NCI-H774 (cell line): ENCODE measurements at regions not wholly inside any gene's neighbourhood (a gene's known extent, or its start where the extent isn't known, plus 50 kb on each side); places are given as distances from the start of the nearest gene placed in this dataset.
A peak's percentile ranks its signal among the peaks of the same experiment; 100 is the strongest.
"Not testable (repeated sequence)": the region's sequence is repeated elsewhere in the genome, so short reads cannot be mapped to it uniquely, and the experiment has no call there.

Experiments used
- DNase-seq: peaks from one replicate; lab custom pipeline; 2025; lab: John Stamatoyannopoulos, UW

- DNase-seq: no peak
These were observed 92.1 kb downstream of the MYCN start for GRCh38 chr2:16032282-16033031.

- DNase-seq: peak; percentile 4
These were observed 91.5 kb downstream of the MYCN start for GRCh38 chr2:16031848-16032159.

- no peak for DNase-seq
These were observed 90.9 kb downstream of the MYCN start for GRCh38 chr2:16031058-16031847.

GRCh38 chr2:16030206-16031057 is 90.1 kb downstream of the MYCN start:
- no peak for DNase-seq

GRCh38 chr2:16028644-16029043 is 88.3 kb downstream of the MYCN start:
- no peak for DNase-seq

GRCh38 chr2:16026816-16027501 is 86.6 kb downstream of the MYCN start:
- DNase-seq: no peak

GRCh38 chr2:16025876-16026640 is 85.7 kb downstream of the MYCN start:
- no peak for DNase-seq

- DNase-seq: no peak
These were observed 85.0 kb downstream of the MYCN start for GRCh38 chr2:16025211-16025875.

- not testable (repeated sequence) for DNase-seq
These were observed 84.3 kb downstream of the MYCN start for GRCh38 chr2:16024628-16025027.

GRCh38 chr2:16023506-16024360 is 83.4 kb downstream of the MYCN start:
- DNase-seq: no peak

- no peak for DNase-seq
These were observed 82.3 kb downstream of the MYCN start for GRCh38 chr2:16022548-16023240.

GRCh38 chr2:16021611-16022363 is 81.4 kb downstream of the MYCN start:
- no peak for DNase-seq

GRCh38 chr2:16020389-16021008 is 80.1 kb downstream of the MYCN start:
- DNase-seq: no peak

- no peak for DNase-seq
These were observed 79.4 kb downstream of the MYCN start for GRCh38 chr2:16019617-16020351.

- no peak for DNase-seq
These were observed 78.7 kb downstream of the MYCN start for GRCh38 chr2:16019060-16019480.

- no peak for DNase-seq
These were observed 78.1 kb downstream of the MYCN start for GRCh38 chr2:16018277-16019059.
